OCI-LY7 (cell line): ENCODE measurements at regions not wholly inside any gene's neighbourhood (a gene's known extent, or its start where the extent isn't known, plus 50 kb on each side); places are given as distances from the start of the nearest gene placed in this dataset. TPM values are rescaled to one million over a fixed set of nuclear protein-coding genes. Genes with fewer than 3 reads are reported as not detected.

Source experiments
- BruUV-seq: library from RNA; stranded (reverse); fragments of 400-500 nt; replicated peaks from 2 replicates; lab custom pipeline; 2021; lab: Mats Ljungman, UMichigan
- CTCF ChIA-PET: fragments of 300-600 bp; sonication (Branson Sonifier 250); formaldehyde crosslinking; loops from one replicate; lab custom pipeline; 2022; ENCODE audit warnings: antibody characterized with exemption; ENCODE audit not compliant: unreplicated experiment; lab: Charles Lee
- POLR2A ChIA-PET: fragments of 300-600 bp; sonication (Branson Sonifier 250); formaldehyde crosslinking; loops from one replicate; lab custom pipeline; 2022; ENCODE audit warnings: antibody characterized with exemption; lab: Charles Lee
- DNase-seq: peaks from one replicate; pipeline ENCODE4 v3.0.0-alpha.2; 2015; ENCODE audit warnings: low spot score
- H2AFZ ChIP-seq: fragments of 200-600 bp; sonication (generic), shearing (Covaris generic); 2 replicates; pipeline ENCODE4 v1.6.1; 2014; ENCODE audit warnings: mild to moderate bottlenecking, antibody characterized with exemption, low read length, moderate library complexity
- H3K27ac ChIP-seq: fragments of 200-600 bp; sonication (generic); 2 replicates; pipeline ENCODE4 v1.5.1; 2014; ENCODE audit warnings: mixed run types, low read depth, mild to moderate bottlenecking, moderate library complexity, low read length, inconsistent platforms; ENCODE audit not compliant: poor library complexity, severe bottlenecking
- H3K36me3 ChIP-seq: fragments of 200-600 bp; sonication (generic); 2 replicates; pipeline ENCODE4 v1.6.1; 2014; ENCODE audit warnings: mild to moderate bottlenecking, antibody characterized with exemption, low read length, moderate library complexity, mixed read lengths; ENCODE audit not compliant: insufficient read depth
- H3K4me1 ChIP-seq: fragments of 200-600 bp; sonication (generic); 2 replicates; pipeline ENCODE4 v1.5.1; 2014; ENCODE audit warnings: mild to moderate bottlenecking, low read length; ENCODE audit not compliant: insufficient read depth, poor library complexity, severe bottlenecking
- H3K4me2 ChIP-seq: fragments of 200-600 bp; sonication (generic); 2 replicates; pipeline ENCODE4 v1.6.1; 2014; ENCODE audit warnings: mild to moderate bottlenecking, low read length
- H3K4me3 ChIP-seq: fragments of 200-600 bp; sonication (generic); 2 replicates; pipeline ENCODE4 v1.5.1; 2014; ENCODE audit warnings: mild to moderate bottlenecking, low read depth, low read length; ENCODE audit not compliant: poor library complexity, severe bottlenecking
- H3K79me2 ChIP-seq: fragments of 200-600 bp; sonication (generic); 2 replicates; pipeline ENCODE4 v1.6.1; 2016; ENCODE audit warnings: low read depth, mild to moderate bottlenecking, low read length, moderate library complexity, mixed read lengths; ENCODE audit not compliant: insufficient read depth
- H3K9me2 ChIP-seq: fragments of 200-600 bp; sonication (generic); 2 replicates; pipeline ENCODE4 v1.6.1; 2016; ENCODE audit warnings: mild to moderate bottlenecking, low read length, mixed read lengths; ENCODE audit not compliant: insufficient read depth
- H3K9me3 ChIP-seq: fragments of 200-600 bp; sonication (generic); 2 replicates; pipeline ENCODE4 v1.6.1; 2014; ENCODE audit warnings: mild to moderate bottlenecking, mixed run types, low read length, mixed read lengths
- H4K20me1 ChIP-seq: fragments of 200-600 bp; sonication (generic); 2 replicates; pipeline ENCODE4 v1.6.1; 2014; ENCODE audit warnings: mild to moderate bottlenecking, antibody characterized with exemption, low read length, moderate library complexity, mixed read lengths; ENCODE audit not compliant: insufficient read depth
- EZH2phosphoT487 ChIP-seq: fragments of 200-600 bp; sonication (generic); IDR thresholded peaks from 2 replicates; pipeline ENCODE4 v1.6.1; 2018; ENCODE audit warnings: low read depth, borderline replicate concordance, mild to moderate bottlenecking, mixed run types, antibody characterized with exemption, low read length, moderate library complexity, mixed read lengths
- intact Hi-C: fragments of 100-400 bp; cut with micrococcal nuclease; formaldehyde crosslinking; loops from one replicate; pipeline ENCODE4 v1.10.0; 2022; ENCODE audit not compliant: unreplicated experiment
- small RNA-seq: library from RNA; depleted of rRNA; stranded (forward); fragments of <200 nt; gene quantifications from one replicate; pipeline ENCODE3, GENCODE V24; 2014
- TF ChIP-seq, protein P1 (sequence below): fragments of 200-600 bp; sonication (generic); conservative IDR thresholded peaks from 2 replicates; pipeline ENCODE4 v1.5.1; 2014; ENCODE audit warnings: mild to moderate bottlenecking, antibody characterized with exemption, low read length, moderate library complexity, mixed read lengths

DNA sequence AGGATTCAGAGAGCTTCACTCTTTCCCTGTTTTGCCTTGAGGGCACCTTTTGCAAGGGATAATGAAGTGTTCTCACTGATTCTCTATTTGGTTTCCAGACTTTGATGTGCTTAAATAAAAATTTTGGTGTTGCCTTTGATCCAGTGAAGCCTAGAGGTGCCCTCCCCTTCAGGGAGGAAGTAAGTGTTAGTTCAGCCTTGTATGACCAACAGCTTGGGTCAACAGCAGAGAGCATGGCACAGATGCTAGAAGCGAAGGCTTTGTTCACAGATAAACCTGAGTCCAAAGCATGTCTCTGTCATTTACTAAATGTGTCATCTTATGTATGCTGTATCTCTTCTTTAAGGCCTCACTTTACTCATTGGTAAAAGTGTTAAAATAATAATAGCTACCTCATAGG, 52.8 kb upstream of the STXBP6 start:
- Histone ChIP-seq H4K20me1 (no peaks in the 10 kb centered on the region), H3K4me1 (no peaks in the 10 kb centered on the region), H3K9me2 (no peaks in the 10 kb centered on the region), H3K4me3 (no peak overlapping the region), H3K9me3 (no peaks in the 10 kb centered on the region), H3K79me2 (no peaks in the 10 kb centered on the region), H2AFZ (no peak overlapping the region), H3K36me3 (no peaks in the 10 kb centered on the region), H3K4me2 (no peak overlapping the region), H3K27ac (no peak overlapping the region)
- no peak for DNase-seq
- intact Hi-C loops: no loop called here
- TF ChIP-seq EZH2phosphoT487: no peak
- TF ChIP-seq, protein P1, sequence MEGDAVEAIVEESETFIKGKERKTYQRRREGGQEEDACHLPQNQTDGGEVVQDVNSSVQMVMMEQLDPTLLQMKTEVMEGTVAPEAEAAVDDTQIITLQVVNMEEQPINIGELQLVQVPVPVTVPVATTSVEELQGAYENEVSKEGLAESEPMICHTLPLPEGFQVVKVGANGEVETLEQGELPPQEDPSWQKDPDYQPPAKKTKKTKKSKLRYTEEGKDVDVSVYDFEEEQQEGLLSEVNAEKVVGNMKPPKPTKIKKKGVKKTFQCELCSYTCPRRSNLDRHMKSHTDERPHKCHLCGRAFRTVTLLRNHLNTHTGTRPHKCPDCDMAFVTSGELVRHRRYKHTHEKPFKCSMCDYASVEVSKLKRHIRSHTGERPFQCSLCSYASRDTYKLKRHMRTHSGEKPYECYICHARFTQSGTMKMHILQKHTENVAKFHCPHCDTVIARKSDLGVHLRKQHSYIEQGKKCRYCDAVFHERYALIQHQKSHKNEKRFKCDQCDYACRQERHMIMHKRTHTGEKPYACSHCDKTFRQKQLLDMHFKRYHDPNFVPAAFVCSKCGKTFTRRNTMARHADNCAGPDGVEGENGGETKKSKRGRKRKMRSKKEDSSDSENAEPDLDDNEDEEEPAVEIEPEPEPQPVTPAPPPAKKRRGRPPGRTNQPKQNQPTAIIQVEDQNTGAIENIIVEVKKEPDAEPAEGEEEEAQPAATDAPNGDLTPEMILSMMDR: no peak
- BruUV-seq: no TSS peak
- CTCF ChIA-PET: no interaction called here
- POLR2A ChIA-PET: interaction anchor here (0.7 kb wide), 1 partner anchor 10 kb away, joined by 4 read pairs; no protein-coding TSS in a partner anchor

DNA sequence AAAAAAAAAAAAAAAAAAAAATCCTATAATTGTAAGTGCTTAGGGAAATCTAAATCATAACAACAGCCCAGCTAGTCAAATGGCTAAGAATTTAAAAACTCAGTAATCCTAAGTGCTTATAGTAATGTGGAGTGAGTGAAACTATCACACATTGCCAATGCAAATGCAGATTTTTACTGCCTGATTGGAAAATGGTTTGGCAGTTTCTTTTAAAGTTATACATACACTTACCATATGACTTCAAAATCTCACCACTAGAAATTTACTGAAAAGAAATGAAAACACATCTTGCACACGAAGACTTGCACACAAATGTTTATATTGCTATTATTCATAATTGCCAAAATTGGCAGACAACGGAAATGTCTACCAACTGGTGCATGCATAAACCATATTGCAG, 51.3 kb upstream of the STXBP6 start:
- ChIA-PET CTCF (no interaction called here), POLR2A (interaction anchor here (0.7 to 1.0 kb wide), 2 partner anchors 8 to 28 kb away, joined by 3 to 4 read pairs; no protein-coding TSS in a partner anchor)
- intact Hi-C loops: no loop called here

More for the DNA sequence above, 51.3 kb upstream of the STXBP6 start:
- H3K36me3 ChIP-seq: no peaks in the 10 kb centered on the region
- H3K9me2 ChIP-seq: no peaks in the 10 kb centered on the region
- H4K20me1 ChIP-seq: no peaks in the 10 kb centered on the region
- H3K4me2 ChIP-seq: no peak overlapping the region
- no peak for DNase-seq
- TF ChIP-seq, protein P1: no peak
- no peak for TF ChIP-seq EZH2phosphoT487
- H3K79me2 ChIP-seq: no peaks in the 10 kb centered on the region
- no peaks in the 10 kb centered on the region for H3K4me1 ChIP-seq
- no peak overlapping the region for H2AFZ ChIP-seq
- H3K27ac ChIP-seq: no peak overlapping the region
- BruUV-seq: no TSS peak
- no peak overlapping the region for H3K4me3 ChIP-seq
- H3K9me3 ChIP-seq: no peaks in the 10 kb centered on the region

Small RNAs in the stretch of these regions (small RNA-seq; reads per million reads assigned to genes)
- not detected for gene HMGN2P6
